HEK293T (cell line): ENCODE measurements at regions not wholly inside any gene's neighbourhood (a gene's known extent, or its start where the extent isn't known, plus 50 kb on each side); places are given as distances from the start of the nearest gene placed in this dataset.

Experiments used
- ARNT ChIP-seq: fragments of 450-650 bp; IDR thresholded peaks from 2 replicates; pipeline ENCODE4 v1.6.1; 2017; ENCODE audit warnings: mild to moderate bottlenecking
- CTBP1 ChIP-seq: fragments of 450-650 bp; IDR thresholded peaks from 2 replicates; pipeline ENCODE4 v1.6.1; 2016; ENCODE audit warnings: borderline replicate concordance
- FOXM1 ChIP-seq: fragments of 450-650 bp; IDR thresholded peaks from 2 replicates; pipeline ENCODE4 v1.6.1; 2017; ENCODE audit warnings: mild to moderate bottlenecking, borderline replicate concordance
- PKNOX1 ChIP-seq: fragments of 450-650 bp; IDR thresholded peaks from 2 replicates; pipeline ENCODE4 v1.6.1; 2016
- TARDBP ChIP-seq: fragments of 450-650 bp; IDR thresholded peaks from 2 replicates; pipeline ENCODE4 v1.6.1; 2016
- ZNF384 ChIP-seq: fragments of 450-650 bp; IDR thresholded peaks from 2 replicates; pipeline ENCODE4 v1.6.1; 2016

GRCh38 chr20:37638527-37638926 is 55.3 kb upstream of the CTNNBL1 start:
- TF ChIP-seq ZNF384: no peak
- TF ChIP-seq CTBP1: no peak
- TF ChIP-seq PKNOX1: no peak
- no peak for TF ChIP-seq ARNT
- TF ChIP-seq TARDBP: no peak
- no peak for TF ChIP-seq FOXM1
